Mucosa of descending colon (tissue), 3 donors: ENCODE measurements at regions not wholly inside any gene's neighbourhood (a gene's known extent, or its start where the extent isn't known, plus 50 kb on each side); places are given as distances from the start of the nearest gene placed in this dataset.

Experiments used
- ATAC-seq: fragments of 200-7000 bp; cut with Tn5 transposase; one replicate; pipeline ENCODE4 v1.9.1; 2020; ENCODE audit warnings: mild to moderate bottlenecking, moderate library complexity
- DNase-seq, 3 donors: peaks; one replicate each; pipeline ENCODE4 v3.0.0-alpha.2; 2020
- H3K36me3 ChIP-seq: fragments of 200-600 bp; one replicate; pipeline ENCODE4 v1.8.0; 2021; ENCODE audit warnings: low read depth, mild to moderate bottlenecking
- H3K4me1 ChIP-seq: fragments of 200-600 bp; one replicate; pipeline ENCODE4 v1.8.0; 2021; ENCODE audit warnings: low read depth, mild to moderate bottlenecking
- H3K4me3 ChIP-seq: fragments of 200-600 bp; one replicate; pipeline ENCODE4 v1.8.0; 2021; ENCODE audit warnings: mild to moderate bottlenecking
- H3K9me3 ChIP-seq: fragments of 200-600 bp; one replicate; pipeline ENCODE4 v1.8.0; 2021; ENCODE audit warnings: mild to moderate bottlenecking
- intact Hi-C, 2 donors: fragments of 100-400 bp; cut with DNase I in 1 of 2; cut with micrococcal nuclease in 1 of 2; formaldehyde crosslinking; loops; one replicate each; pipeline versions ENCODE4 v1.11.0 to v1.11.1; 2022; cut with DNase I, micrococcal nuclease
- TF ChIP-seq, protein P1 (sequence below): fragments of 200-600 bp; IDR thresholded peaks from one replicate; pipeline ENCODE4 v1.8.0; 2022; ENCODE audit warnings: antibody characterized with exemption, mild to moderate bottlenecking
- donor health status: DM: no; HTN: no; CAD: no; lungs with moderate emphysema.
- donor health status: DM: no; HTN: no; CAD: no.
- donor health status: DM: no; HTN: yes; CAD: no.

DNA sequence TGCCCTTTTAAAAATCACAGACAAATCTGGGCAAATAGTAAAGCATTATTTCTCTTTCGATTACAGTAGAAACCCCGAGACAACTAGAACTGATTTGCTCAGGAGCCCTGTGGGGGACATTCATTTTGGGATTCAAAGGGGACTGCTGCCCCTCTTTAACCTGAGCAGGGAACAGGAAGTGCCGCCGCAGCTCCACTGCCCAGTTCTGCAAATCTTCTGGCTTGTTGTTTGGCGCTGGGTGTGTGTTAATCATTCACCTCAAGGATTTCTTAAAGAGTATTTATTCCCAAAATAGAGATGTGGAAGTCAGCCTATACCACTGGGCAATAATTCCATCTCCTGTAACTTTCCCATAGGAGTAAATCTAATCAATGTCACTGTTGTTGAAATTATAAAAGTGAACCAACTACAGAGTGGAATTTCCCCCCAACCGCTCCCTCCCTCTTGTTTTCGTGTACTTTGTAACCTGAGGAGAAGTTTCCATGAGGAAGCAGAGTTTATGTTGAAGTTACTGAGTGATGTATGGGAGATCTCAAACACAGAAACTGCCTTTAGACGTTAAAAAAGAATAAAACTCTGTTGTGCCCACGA, 515.8 kb downstream of the KLF12 start:
- Histone ChIP-seq H3K9me3 (no peaks in the 10 kb centered on the region), H3K36me3 (no peaks in the 10 kb centered on the region), H3K4me1 (peaks cover 11% of the 10 kb centered on the region), H3K4me3 (no peak overlapping the region)
- peak; percentile 62 to 70 (median 67) for DNase-seq
- peak; percentile 92 for ATAC-seq
- TF ChIP-seq, protein P1, sequence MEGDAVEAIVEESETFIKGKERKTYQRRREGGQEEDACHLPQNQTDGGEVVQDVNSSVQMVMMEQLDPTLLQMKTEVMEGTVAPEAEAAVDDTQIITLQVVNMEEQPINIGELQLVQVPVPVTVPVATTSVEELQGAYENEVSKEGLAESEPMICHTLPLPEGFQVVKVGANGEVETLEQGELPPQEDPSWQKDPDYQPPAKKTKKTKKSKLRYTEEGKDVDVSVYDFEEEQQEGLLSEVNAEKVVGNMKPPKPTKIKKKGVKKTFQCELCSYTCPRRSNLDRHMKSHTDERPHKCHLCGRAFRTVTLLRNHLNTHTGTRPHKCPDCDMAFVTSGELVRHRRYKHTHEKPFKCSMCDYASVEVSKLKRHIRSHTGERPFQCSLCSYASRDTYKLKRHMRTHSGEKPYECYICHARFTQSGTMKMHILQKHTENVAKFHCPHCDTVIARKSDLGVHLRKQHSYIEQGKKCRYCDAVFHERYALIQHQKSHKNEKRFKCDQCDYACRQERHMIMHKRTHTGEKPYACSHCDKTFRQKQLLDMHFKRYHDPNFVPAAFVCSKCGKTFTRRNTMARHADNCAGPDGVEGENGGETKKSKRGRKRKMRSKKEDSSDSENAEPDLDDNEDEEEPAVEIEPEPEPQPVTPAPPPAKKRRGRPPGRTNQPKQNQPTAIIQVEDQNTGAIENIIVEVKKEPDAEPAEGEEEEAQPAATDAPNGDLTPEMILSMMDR, result no peak
- intact Hi-C loops, result no loop called here

DNA sequence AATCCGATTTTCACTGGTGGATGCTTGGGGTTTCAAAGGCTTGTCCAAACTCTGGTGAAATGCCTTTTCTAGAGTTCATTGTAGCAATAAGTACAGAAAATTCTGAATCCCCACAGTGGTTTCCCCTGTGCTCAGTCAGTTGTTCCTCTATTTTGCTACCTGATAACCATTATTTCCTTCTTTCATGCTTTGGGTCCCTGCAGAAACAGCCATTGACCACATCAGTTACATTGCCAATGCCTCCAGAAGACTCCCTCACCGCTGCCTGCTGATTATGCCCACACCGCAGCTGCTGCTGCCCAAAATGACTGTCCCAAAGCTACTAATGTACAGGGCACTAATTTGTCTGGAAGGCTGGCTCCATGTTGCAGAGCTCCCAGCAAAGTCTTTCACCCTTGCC, 517.3 kb downstream of the KLF12 start:
- ATAC-seq (no peak), DNase-seq (no peak)
- Histone ChIP-seq H3K4me1 (no peaks in the 10 kb centered on the region), H3K9me3 (no peaks in the 10 kb centered on the region), H3K4me3 (no peak overlapping the region), H3K36me3 (no peaks in the 10 kb centered on the region)
- TF ChIP-seq, protein P1, result no peak
- intact Hi-C loops, result no loop called here

DNA sequence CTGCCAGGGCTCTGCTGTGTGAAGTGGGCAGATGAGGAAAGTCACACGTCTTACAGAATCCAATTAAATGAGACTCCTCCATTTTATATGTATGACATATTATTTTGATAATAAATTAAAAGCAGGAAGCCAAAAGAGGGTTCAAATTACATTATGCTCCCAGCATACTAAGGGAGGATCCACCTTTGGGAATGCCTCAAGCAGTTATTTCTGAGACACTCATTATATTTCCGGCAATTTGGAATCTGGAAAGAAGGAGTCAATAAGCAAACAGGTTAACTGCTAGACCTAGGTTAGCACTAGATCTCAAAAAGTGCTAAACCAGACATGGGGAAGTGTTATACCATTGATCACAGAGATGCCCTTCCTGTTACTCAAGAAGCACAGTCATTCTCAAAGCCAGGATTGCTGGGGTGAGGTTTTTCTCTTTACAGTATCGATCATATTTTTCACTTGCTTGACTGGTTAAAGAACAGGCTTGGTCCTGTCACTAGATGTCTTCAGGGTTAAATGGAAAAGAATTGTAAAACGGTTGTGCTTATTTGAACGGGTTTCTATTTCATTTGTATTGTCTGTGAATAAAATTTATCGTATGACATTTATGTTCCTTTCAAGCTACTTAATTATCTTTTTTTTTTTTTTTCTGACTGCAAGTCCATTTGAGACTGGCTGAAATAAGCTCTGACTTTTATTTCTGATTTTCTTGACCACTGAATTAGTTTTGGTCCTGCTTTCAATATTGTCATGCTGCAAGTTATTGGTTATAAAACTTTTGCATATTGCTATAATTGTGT, 523.2 kb downstream of the KLF12 start:
- ATAC-seq, result no peak

DNA sequence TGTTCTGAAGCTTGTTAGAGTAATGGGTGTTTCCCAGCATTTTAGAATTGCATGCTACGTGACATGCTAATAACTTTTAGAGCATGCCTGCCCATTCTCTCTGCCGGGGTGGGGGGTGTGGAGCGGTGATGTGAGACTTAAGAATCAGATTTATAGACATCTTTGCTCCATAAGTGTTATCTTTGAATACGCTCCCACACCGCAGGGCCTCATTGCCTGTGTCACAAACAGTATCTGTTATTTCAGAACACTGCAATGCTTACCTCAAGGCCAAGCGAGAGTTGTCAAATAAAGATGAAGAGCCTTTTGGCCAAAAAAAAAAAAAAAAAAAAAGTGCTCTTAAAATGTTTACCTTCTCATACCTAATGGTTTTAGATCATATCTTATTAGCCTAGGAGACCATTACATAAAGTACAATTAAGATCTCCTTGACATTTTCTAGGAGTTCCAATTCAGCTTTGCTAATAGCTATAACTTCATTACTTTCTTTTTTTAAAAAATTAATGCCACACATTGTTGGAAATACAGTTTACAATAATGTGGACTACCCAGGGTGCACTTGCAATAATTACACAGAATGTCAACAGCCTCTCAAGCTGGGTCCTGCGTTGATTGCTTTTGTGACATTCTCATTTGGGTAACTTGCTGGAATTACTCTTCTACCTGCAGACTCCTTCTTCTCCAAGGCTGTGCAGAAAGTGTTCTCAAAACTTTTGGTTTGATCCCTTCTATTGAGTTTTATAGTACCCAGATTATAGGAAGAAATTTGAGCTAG, 525.3 kb downstream of the KLF12 start:
- H3K4me3 ChIP-seq, result no peak overlapping the region
- DNase-seq (no peak), ATAC-seq (no peak)
- no peaks in the 10 kb centered on the region for H3K36me3 ChIP-seq
- peaks cover 11% of the 10 kb centered on the region for H3K4me1 ChIP-seq
- no peaks in the 10 kb centered on the region for H3K9me3 ChIP-seq
- TF ChIP-seq, protein P1, result no peak
- intact Hi-C loops, result no loop called here

More for the DNA sequence above, 523.2 kb downstream of the KLF12 start:
- no peak for DNase-seq
- Histone ChIP-seq H3K9me3 (no peaks in the 10 kb centered on the region), H3K4me1 (peaks cover 11% of the 10 kb centered on the region), H3K4me3 (no peak overlapping the region), H3K36me3 (no peaks in the 10 kb centered on the region)
- intact Hi-C loops, result no loop called here
- TF ChIP-seq, protein P1, result no peak

DNA sequence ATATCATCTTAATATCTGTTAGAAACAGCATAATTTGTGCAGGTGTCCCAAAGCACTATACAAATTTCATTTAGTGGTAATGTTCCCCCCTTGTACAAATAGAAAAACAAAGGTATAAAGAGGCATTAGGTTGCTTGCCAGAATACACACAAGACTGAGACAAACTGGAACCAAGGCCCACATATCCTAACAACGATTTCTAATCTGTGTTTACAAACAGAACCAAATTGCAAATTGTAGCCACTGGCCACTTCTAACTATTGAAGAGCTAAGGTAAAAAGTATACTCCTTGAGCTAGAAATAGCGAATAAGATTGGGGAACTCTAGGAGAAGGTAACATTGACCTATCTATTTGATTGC, 526.1 kb downstream of the KLF12 start:
- ATAC-seq (no peak), DNase-seq (no peak)
- Histone ChIP-seq H3K36me3 (no peaks in the 10 kb centered on the region), H3K4me1 (peaks cover 11% of the 10 kb centered on the region), H3K9me3 (no peaks in the 10 kb centered on the region), H3K4me3 (no peak overlapping the region)
- TF ChIP-seq, protein P1, result no peak
- intact Hi-C loops, result no loop called here
